HEK293 (cell line): ENCODE measurements at regions not wholly inside any gene's neighbourhood (a gene's known extent, or its start where the extent isn't known, plus 50 kb on each side); places are given as distances from the start of the nearest gene placed in this dataset.

Experiments
- CTCF ChIP-seq: fragments of 450-650 bp; formaldehyde crosslinking; IDR thresholded peaks from 2 replicates; pipeline ENCODE4 v1.5.1; 2016; ENCODE audit warnings: missing biosample characterization, missing genetic modification characterization
- ZNF654 ChIP-seq: fragments of 450-650 bp; formaldehyde crosslinking; IDR thresholded peaks from 2 replicates; pipeline ENCODE4 v1.5.1; 2016; ENCODE audit warnings: low read depth, missing biosample characterization, missing genetic modification characterization
- TF ChIP-seq, protein P1 (sequence below): fragments of 450-650 bp; formaldehyde crosslinking; IDR thresholded peaks from 2 replicates; pipeline ENCODE4 v1.5.1; 2016; ENCODE audit warnings: missing biosample characterization, missing genetic modification characterization, low read depth

- TF ChIP-seq, protein P1, sequence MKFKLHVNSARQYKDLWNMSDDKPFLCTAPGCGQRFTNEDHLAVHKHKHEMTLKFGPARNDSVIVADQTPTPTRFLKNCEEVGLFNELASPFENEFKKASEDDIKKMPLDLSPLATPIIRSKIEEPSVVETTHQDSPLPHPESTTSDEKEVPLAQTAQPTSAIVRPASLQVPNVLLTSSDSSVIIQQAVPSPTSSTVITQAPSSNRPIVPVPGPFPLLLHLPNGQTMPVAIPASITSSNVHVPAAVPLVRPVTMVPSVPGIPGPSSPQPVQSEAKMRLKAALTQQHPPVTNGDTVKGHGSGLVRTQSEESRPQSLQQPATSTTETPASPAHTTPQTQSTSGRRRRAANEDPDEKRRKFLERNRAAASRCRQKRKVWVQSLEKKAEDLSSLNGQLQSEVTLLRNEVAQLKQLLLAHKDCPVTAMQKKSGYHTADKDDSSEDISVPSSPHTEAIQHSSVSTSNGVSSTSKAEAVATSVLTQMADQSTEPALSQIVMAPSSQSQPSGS (tag by site-specific recombination): no peak
- TF ChIP-seq CTCF (tag by site-specific recombination) (no peak), ZNF654 (tag by site-specific recombination) (no peak)
Measured at GRCh38 chr20:16171180-16171579, 402.1 kb downstream of the KIF16B start.
